HG03378 (cell line): ENCODE measurements at regions not wholly inside any gene's neighbourhood (a gene's known extent, or its start where the extent isn't known, plus 50 kb on each side); places are given as distances from the start of the nearest gene placed in this dataset.

Source experiments
- ATAC-seq: cut with Tn5 transposase; IDR thresholded peaks from one replicate; pipeline ENCODE4 v1.9.1; 2021; ENCODE audit warnings: mild to moderate bottlenecking, moderate library complexity; ENCODE audit not compliant: unreplicated experiment

- ATAC-seq: peak; percentile 70
These were observed 159.8 kb upstream of the GGTLC1 start for GRCh38 chr20:24148372-24148771.

DNA sequence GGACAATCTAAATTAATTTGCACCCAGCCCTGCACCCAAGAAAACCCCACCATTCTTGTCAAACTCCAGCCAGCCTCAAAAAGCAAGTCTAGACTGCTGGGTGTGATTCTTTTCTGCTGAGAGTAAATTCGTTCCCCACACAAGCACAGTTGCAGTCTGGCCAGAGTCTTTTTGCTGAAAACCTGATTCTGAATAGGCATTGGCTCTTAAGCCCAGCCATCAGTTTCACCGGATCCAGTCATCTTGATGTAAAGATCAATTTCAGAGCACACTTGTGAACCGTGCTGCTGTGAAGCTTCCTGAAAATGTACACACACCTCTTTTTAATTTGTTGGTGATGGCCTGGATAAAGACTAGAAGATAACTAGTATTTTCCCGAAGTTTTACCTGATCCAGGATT, 159.4 kb upstream of the GGTLC1 start:
- ATAC-seq: no peak

DNA sequence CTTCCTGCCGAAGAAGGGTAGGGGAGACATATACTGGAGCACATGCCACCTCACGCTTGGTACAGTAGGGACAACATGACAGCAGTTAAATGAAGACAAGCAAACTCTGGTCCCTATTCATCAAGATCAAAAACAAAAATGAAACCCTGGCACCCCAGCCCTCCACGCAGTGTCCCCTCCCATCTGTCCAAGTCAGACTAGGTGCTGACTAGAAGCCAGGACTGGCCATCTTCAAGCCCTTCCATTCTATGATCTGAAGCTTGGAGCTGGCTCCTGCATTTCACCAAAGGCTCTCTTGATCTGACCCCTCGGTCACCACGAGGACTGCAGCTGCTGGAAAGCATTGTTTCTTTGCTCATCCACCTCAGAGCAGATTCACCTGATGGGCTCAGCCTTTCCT, 158.9 kb upstream of the GGTLC1 start:
- ATAC-seq: no peak

DNA sequence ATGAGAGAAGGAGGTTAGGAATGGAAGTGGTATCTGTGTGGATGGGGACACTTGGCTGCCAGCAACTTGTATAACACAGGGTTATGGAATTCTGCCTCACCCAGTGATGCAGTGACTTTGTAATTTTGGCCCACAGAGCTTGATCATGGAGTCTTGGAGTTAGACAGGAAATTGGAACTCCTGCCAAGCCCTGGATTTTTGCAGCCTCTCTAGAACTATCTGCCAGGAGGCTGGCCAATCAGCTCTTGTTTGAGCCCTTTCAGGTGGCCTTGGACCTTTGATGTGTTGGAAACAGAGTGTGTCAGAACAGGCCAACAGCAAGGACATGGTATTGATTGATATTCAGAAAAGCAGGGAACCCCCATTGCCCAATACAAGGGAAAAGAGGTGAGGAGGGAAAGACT, 157.7 kb upstream of the GGTLC1 start:
- no peak for ATAC-seq

DNA sequence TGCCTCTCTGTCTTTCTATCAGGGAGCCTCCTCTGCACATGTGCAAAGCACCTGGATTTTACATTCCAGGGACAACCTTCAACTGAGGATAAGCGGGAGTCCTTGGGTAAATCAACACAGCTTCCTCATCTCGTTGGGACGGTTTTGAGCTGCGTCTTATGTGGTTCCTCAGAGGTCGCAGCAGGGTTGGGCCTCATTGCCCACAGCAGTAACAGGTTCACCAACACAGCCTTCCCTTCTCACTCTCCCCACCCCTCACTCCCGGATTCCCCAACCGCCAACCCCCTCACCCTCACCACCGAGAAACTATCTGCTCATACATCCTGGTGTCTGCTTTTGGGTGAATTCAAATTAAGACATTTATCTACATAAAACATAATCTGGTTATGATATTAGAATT, 155.8 kb upstream of the GGTLC1 start:
- ATAC-seq: no peak

- ATAC-seq: no peak
These were observed 152.5 kb upstream of the GGTLC1 start for GRCh38 chr20:24141111-24141510.

DNA sequence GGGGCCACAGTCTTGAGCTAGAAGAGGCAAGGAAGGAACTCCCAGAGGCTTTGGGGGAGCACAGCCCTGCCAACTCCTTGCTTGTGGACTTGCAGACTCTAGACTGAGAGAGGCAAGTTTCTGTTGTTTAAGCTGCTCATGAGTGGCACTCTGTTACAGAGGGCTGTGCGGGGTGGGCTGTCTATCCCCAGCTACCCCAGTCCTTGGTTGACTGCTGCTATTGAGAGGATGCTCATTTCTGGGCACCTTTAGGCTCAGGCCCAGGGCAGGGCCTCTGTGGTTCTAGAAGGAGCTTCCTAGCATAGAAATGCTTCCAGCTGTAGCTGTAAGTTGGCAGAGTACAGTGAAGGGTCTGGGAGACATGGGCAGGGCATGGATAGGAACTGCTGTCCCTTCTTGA, 151.3 kb upstream of the GGTLC1 start:
- no peak for ATAC-seq

DNA sequence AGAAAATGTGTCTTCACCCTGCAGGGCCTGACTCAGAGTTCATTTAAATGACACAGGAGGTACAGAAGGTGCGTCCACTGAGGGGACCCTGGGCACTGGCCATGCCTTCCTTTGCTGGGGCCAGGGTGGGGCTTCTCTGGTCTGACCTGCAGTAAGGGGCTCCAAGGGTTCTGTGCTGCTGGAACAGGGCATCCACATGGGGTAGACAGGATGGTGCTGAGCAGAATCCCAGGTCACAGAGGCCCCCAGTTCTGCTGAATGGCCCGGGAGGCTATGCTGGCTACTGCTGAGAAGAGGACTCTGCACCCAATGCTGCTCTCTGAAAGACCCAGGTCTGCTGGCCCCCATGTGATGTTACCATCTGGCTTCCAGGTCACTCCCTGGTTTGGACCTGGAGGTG, 150.4 kb upstream of the GGTLC1 start:
- no peak for ATAC-seq

DNA sequence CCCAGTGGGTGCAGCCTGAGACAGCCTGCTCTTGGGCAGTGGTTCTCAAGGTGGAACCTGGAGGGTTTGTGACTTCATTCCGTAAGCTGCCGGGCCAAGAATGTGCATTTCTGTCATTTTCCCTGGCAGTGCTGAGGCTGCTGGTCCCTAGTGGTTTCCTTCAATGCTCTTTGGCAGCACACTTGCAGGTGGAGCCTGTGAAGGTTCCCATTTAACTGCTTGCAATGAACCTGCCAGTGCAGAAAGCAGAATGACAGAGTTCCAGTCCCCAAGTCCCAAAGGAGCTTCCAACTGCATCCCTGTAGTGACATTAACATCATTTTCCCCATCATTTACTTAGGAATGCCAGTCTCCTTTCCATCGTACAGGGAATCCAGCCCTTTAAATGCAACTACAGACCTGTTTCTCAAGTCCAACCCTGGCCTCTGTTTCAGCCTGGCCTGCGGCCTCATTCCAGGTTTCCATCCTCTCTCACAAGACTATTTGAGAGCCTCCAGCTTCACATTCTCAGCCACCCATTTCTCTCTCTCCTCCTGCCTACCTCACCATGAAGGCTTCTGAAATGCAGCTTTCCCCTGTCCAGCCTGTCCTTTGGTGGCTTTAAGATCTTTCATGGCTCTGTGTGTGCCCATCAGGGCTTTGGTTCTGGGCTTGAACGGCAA, 149.7 kb upstream of the GGTLC1 start:
- ATAC-seq: no peak

DNA sequence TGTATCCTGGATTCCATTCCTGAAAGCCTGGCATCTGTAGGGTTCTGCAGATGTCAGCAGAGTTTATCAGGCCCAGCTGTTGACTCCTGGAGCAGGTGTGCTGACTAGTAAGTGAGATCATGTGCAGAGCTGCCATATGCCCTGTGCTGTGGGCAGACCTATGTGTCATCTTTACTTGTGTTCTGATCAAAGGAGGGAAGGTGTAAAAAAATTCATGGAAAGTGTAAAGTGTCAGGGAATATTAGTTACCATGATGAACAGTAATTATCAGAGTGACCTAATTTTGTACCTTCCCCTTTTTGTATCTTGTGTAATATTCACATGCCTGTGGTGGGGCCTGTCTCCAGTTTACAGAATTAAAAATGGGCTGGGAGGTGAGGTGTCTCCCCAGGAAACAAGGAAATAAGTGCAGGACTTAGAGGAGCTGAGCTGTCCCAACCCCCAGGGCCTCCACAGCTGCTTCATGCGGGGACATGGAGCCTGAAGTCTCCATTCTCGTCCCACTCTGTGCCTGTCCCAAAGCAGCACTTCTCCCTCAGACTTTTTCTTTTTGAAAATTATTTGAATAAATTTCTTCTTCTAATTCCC, 148.2 kb upstream of the GGTLC1 start:
- ATAC-seq: no peak

GRCh38 chr20:24135781-24136180, 147.2 kb upstream of the GGTLC1 start:
- ATAC-seq: no peak

DNA sequence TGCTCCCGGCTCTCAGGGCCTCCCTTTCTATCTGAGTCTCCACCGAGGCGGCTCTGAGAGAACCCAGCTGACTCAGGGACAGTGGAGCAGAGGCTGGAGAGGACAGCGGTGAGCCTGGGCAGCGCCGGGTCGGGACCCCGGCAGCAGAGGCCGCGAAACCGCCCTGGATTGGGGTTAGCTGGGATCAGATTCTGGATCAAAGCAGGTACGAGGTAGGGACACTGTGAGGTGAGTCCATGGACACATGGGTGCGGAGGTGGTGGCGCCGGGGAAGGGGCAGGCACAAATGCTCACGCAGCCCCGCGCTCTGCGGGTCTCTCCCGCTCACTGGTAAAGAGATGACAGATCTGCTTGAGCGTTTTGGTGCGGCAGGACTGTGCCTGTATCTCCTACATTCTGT, 146.4 kb upstream of the GGTLC1 start:
- ATAC-seq: no peak

DNA sequence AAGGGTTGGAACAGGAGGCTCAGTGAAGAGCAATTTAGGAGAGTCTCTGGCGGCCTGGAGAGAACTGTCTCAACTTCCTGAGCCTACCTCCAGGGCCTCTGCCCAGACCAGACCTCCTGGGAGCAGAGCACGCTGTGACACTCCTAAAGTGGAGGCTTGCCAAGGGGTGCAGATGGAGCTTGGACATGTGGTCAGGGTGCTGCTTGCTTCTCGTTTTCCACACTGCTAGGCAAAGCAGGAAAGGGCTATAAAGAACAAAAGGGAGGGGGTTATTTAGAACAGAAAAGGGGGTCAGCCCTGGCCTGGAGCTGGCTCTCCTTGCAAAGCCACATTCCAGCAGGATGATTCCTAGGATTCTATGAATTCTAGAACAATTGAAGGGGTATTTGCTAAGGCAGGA, 145.7 kb upstream of the GGTLC1 start:
- no peak for ATAC-seq

DNA sequence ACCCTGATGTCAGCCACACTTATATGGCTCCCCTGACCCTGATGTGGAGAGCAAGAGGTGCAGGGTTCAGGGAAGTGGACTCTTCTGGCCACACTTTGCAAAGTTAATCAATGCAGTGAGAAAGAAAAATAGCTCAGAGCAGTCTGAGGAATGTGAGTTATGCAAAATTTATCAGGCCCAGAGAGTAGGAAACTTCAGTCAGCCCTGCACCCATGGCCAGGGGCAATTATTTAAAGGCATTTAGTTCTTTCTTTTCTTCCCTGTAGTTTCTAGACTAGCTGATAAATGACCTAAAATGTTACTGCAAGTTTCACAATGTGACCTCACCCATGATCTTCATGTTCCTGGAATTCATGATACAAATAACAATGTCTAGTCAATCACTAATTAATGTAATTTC, 143.7 kb upstream of the GGTLC1 start:
- ATAC-seq: no peak

- ATAC-seq: no peak
These were observed 143.1 kb upstream of the GGTLC1 start for GRCh38 chr20:24131684-24132083.

DNA sequence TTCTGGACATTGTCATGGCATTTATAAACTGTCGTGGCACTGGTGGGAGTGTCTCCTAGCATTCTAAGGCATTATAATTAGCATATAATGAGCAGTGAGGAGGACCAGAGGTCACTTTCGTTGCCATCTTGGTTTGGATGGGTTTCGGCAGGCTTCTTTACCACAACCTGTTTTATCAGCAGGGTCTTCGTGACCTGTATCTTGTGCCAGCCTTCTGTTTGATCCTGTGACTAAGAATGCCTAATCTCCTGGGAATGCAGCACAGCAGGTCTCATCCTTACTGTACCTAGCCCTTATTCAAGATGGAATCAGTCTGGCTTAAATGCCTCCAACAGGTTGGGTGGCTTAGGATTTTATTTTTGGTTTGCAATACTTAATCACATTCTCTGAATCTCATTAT, 142.7 kb upstream of the GGTLC1 start:
- ATAC-seq: no peak

DNA sequence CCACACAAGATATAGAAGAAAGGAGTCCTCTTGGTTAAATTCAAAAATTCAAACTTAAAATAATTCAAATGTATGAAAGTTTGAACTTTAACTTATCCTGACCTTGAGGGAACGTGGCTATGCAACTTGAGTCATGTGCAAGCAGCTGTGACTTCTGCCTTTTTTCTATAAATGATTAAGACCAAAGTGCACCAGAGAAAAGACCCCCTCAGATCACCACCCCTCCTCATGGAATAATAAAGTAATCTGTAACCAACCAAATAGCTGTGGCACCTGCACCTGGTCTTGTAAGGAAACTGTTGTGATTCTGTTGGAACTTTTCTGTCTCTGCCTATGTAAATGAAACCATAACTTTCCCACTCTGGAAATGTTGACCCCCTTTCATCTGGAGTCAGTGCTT, 141.1 kb upstream of the GGTLC1 start:
- ATAC-seq: no peak

- ATAC-seq: no peak
These were observed 136.5 kb upstream of the GGTLC1 start for GRCh38 chr20:24124951-24125650.

- ATAC-seq: no peak
These were observed 135.4 kb upstream of the GGTLC1 start for GRCh38 chr20:24124003-24124402.

GRCh38 chr20:24118441-24119175, 130.0 kb upstream of the GGTLC1 start:
- ATAC-seq: no peak

- no peak for ATAC-seq
These were observed 129.5 kb upstream of the GGTLC1 start for GRCh38 chr20:24118034-24118433.

- ATAC-seq: no peak
These were observed 128.8 kb upstream of the GGTLC1 start for GRCh38 chr20:24117383-24117782.
